ENCODE measurements at regions not wholly inside any gene's neighbourhood (a gene's known extent, or its start where the extent isn't known, plus 50 kb on each side); places are given as distances from the start of the nearest gene placed in this dataset.

- Histone ChIP-seq H3K18ac (ENCODE audit: extremely low read depth, low read length) (no peak overlapping the region), H2AFZ (ENCODE audit: low read length) (no peak overlapping the region), H2BK15ac (ENCODE audit: low read length) (no peak overlapping the region; the same call in 1 of the 2 replicates), H3K4me3 (ENCODE audit: extremely low read depth in 1 of 4, insufficient read depth in 2 of 4, low read depth in 3 of 4, low read length in 4 of 4) (no peak overlapping the region), H3K27me3 (replicated peaks in 1 of 4; ENCODE audit: control insufficient read depth in 3 of 4, extremely low read depth in 1 of 4, insufficient read depth in 3 of 4, low read length in 3 of 4) (peaks cover 0 to 3% (median 0%) of the 10 kb centered on the region in 4 experiments; a peak in 1 of 7 replicates), H2BK5ac (ENCODE audit: low read depth, low read length) (no peak overlapping the region), H4K91ac (replicated peaks; ENCODE audit: insufficient read length, low read length) (no peak overlapping the region), H3K36me3 (ENCODE audit: control insufficient read depth in 2 of 4, insufficient read depth in 4 of 4, low read length in 3 of 4) (no peaks in the 10 kb centered on the region), H3K79me2 (ENCODE audit: control insufficient read depth in 1 of 2, insufficient read depth in 2 of 2, low read length in 2 of 2) (no peaks in the 10 kb centered on the region), H3K4ac (replicated peaks; ENCODE audit: insufficient read length, low read depth, low read length) (no peak overlapping the region), H3K56ac (replicated peaks; ENCODE audit: insufficient read length, low read depth, low read length) (no peak overlapping the region), H4K20me1 (replicated peaks in 1 of 2; ENCODE audit: control insufficient read depth in 1 of 2, insufficient read depth in 2 of 2, low read length in 2 of 2) (no peaks in the 10 kb centered on the region), H4K5ac (ENCODE audit: insufficient read length, low read depth, low read length) (no peak overlapping the region), H3K23me2 (ENCODE audit: low read depth, low read length) (no peaks in the 10 kb centered on the region), H2BK120ac (replicated peaks; ENCODE audit: low read depth, low read length) (no peak overlapping the region), H3K79me1 (ENCODE audit: low read depth, low read length) (no peaks in the 10 kb centered on the region), H2BK20ac (ENCODE audit: low read length) (no peak overlapping the region), H3K4me2 (ENCODE audit: insufficient read depth in 1 of 2, low read depth in 2 of 2, low read length in 2 of 2) (no peak overlapping the region), H3K9me3 (ENCODE audit: insufficient read depth in 2 of 2, low read depth in 1 of 2, low read length in 1 of 2) (no peaks in the 10 kb centered on the region), H3K4me1 (replicated peaks in 1 of 4; ENCODE audit: control insufficient read depth in 3 of 4, insufficient read depth in 4 of 4, low read length in 3 of 4) (no peaks in the 10 kb centered on the region; a peak in 1 of 7 replicates), H2AK5ac (ENCODE audit: low read depth, low read length) (no peak overlapping the region), H3K23ac (ENCODE audit: insufficient read length) (no peak overlapping the region), H3K9ac (replicated peaks in 1 of 4; ENCODE audit: extremely low read depth in 1 of 4, low read depth in 3 of 4, low read length in 3 of 4) (no peak overlapping the region), H4K8ac (ENCODE audit: extremely low read depth, insufficient read depth, low read length) (no peak overlapping the region), H3K14ac (ENCODE audit: insufficient read length) (no peak overlapping the region), H3K27ac (ENCODE audit: low read depth, low read length) (no peak overlapping the region), H2BK12ac (ENCODE audit: low read depth, low read length) (no peak overlapping the region)
- no peak for TF ChIP-seq RNF2 (IDR thresholded peaks at IDR 0.05; ENCODE audit: borderline replicate concordance, low read depth, low read length, missing control alignments, poor library complexity, severe bottlenecking)
- no peak for TF ChIP-seq YY1 (IDR thresholded peaks at IDR 0.05; ENCODE audit: low read depth, low read length)
- no peak for TF ChIP-seq ZNF274 (IDR thresholded peaks at IDR 0.05; ENCODE audit: borderline replicate concordance, extremely low read depth, low read length)
- TF ChIP-seq ASH2L (IDR thresholded peaks at IDR 0.05; ENCODE audit: low read length): no peak
- no peak for TF ChIP-seq RFX5 (IDR thresholded peaks at IDR 0.05; ENCODE audit: borderline replicate concordance, low read depth, low read length)
- no peak for TF ChIP-seq SP4 (IDR thresholded peaks at IDR 0.05; ENCODE audit: low read length)
- TF ChIP-seq GABPA (IDR thresholded peaks at IDR 0.05; ENCODE audit: borderline replicate concordance, insufficient read depth, low read length): no peak
- TF ChIP-seq SIN3A (conservative IDR thresholded peaks at IDR 0.05 in 1 of 2, IDR thresholded peaks at IDR 0.05 in 1 of 2; ENCODE audit: low read depth in 1 of 2, low read length in 2 of 2): no peak
- ChIA-PET CTCF (ENCODE audit: partially characterized antibody) (interaction anchor here (1.1 to 1.4 kb wide), 2 partner anchors 9 to 153 kb away, joined by 3 to 4 read pairs; no protein-coding TSS in a partner anchor), POLR2A (ENCODE audit: partially characterized antibody) (interaction anchor here (0.8 kb wide), 1 partner anchor 25 kb away, joined by 3 read pairs; no protein-coding TSS in a partner anchor)
- no peak for FAIRE-seq
- DNase-seq (ENCODE audit: low read depth in 1 of 2, low spot score in 2 of 2): no peak
- 85% methylated on average over 8 of the region's 8 CpGs; no CpG with 5 or more reads in 1 of the 2 experiments for WGBS, 2 experiments (ENCODE audit: extremely low coverage in 1 of 2, insufficient coverage in 1 of 2, insufficient read length in 1 of 2, insufficient replicate concordance in 2 of 2, low coverage in 1 of 2, low lambda C conversion rate in 2 of 2, missing lambda C conversion rate in 1 of 2)
Observed at GRCh38 chr13:111905609-111905945, 161.4 kb upstream of the SOX1 start.
